SK-N-SH (cell line): ENCODE measurements at regions not wholly inside any gene's neighbourhood (a gene's known extent, or its start where the extent isn't known, plus 50 kb on each side); places are given as distances from the start of the nearest gene placed in this dataset.

Experiments used
- CTCF ChIP-seq: fragments of 200-600 bp; sonication (generic); IDR thresholded peaks from 2 replicates; pipeline ENCODE4 v1.6.1; 2017; ENCODE audit warnings: antibody characterized with exemption, mild to moderate bottlenecking, moderate library complexity
- JUND ChIP-seq: IDR thresholded peaks from 2 replicates; pipeline ENCODE4 v1.4.0; 2012
- NRF1 ChIP-seq: IDR thresholded peaks from 2 replicates; pipeline ENCODE4 v1.6.1; 2012; ENCODE audit warnings: low read depth, mild to moderate bottlenecking, low read length
- RFX5 ChIP-seq: IDR thresholded peaks from 2 replicates; pipeline ENCODE4 v1.6.1; 2012; ENCODE audit warnings: mild to moderate bottlenecking, improper control_type of control experiment, low read length
- USF1 ChIP-seq: IDR thresholded peaks from 2 replicates; pipeline ENCODE4 v1.4.0; 2012; ENCODE audit warnings: low read depth, borderline replicate concordance
- small RNA-seq, 7 experiments: library from RNA; depleted of rRNA; stranded (forward); fragments of <200 nt; gene quantifications; one replicate each; pipeline ENCODE3, GENCODE V24; 2012

- no peak for TF ChIP-seq CTCF
- no peak for TF ChIP-seq JUND
- no peak for TF ChIP-seq RFX5
- TF ChIP-seq USF1, result no peak
- no peak for TF ChIP-seq NRF1
Measured at GRCh38 chr9:119420231-119420630, 51.0 kb upstream of the BRINP1 start (continued).

Small RNAs in the stretch of these regions (small RNA-seq; reads per million reads assigned to genes)
- gene MIR147A, result 0 reads per million in 7 experiments
